CD14-positive monocyte (primary cell): ENCODE measurements at regions not wholly inside any gene's neighbourhood (a gene's known extent, or its start where the extent isn't known, plus 50 kb on each side); places are given as distances from the start of the nearest gene placed in this dataset.
A peak's percentile ranks its signal among the peaks of the same experiment; 100 is the strongest.

ENCODE experiments used
- DNase-seq, 3 donors: peaks; one replicate each; pipeline ENCODE4 v3.0.0-alpha.2; 2011 to 2022
- H2AFZ ChIP-seq: 2 replicates; pipeline ENCODE4 v1.6.0; 2012; ENCODE audit warnings: mild to moderate bottlenecking, low read depth, low read length, inconsistent platforms; ENCODE audit not compliant: insufficient read depth, poor library complexity, severe bottlenecking
- H3K27ac ChIP-seq, 2 donors: 1 replicate in 1 of 2; 2 replicates in 1 of 2; pipeline ENCODE4 v1.5.1; 2012 to 2013; ENCODE audit warnings: low read length in 2 of 2, control low read depth in 1 of 2, inconsistent platforms in 1 of 2, low read depth in 1 of 2, mild to moderate bottlenecking in 1 of 2
- H3K27me3 ChIP-seq, 2 donors: one replicate each; pipeline versions ENCODE4 v1.6.0 to v1.6.1; 2011 to 2013; ENCODE audit warnings: low read length in 2 of 2; ENCODE audit not compliant: control insufficient read depth in 2 of 2, insufficient read depth in 2 of 2
- H3K36me3 ChIP-seq, 2 donors: replicated peaks in 1 of 2; 1 replicate in 1 of 2; 2 replicates in 1 of 2; pipeline versions ENCODE4 v1.5.1 to v1.6.1; 2012 to 2013; ENCODE audit warnings: low read length in 2 of 2, control low read depth in 1 of 2, inconsistent platforms in 1 of 2, mild to moderate bottlenecking in 1 of 2; ENCODE audit not compliant: insufficient read depth in 2 of 2, control insufficient read depth in 1 of 2
- H3K4me1 ChIP-seq, 2 donors: 1 replicate in 1 of 2; 2 replicates in 1 of 2; pipeline versions ENCODE4 v1.5.1 to v1.6.1; 2012 to 2013; ENCODE audit warnings: low read length in 2 of 2, control low read depth in 1 of 2, inconsistent platforms in 1 of 2, mild to moderate bottlenecking in 1 of 2, moderate library complexity in 1 of 2; ENCODE audit not compliant: insufficient read depth in 2 of 2, control insufficient read depth in 1 of 2
- H3K4me2 ChIP-seq: replicated peaks from 2 replicates; pipeline ENCODE3; 2012; ENCODE audit warnings: low read length, moderate library complexity, mild to moderate bottlenecking; ENCODE audit not compliant: poor library complexity, severe bottlenecking; ENCODE audit errors: extremely low read depth
- H3K4me3 ChIP-seq, 3 experiments: fragments of 200-600 bp in 1 of 3; sonication (generic) in 1 of 3; replicated peaks in 1 of 3; 1 replicate in 2 of 3; 2 replicates in 1 of 3; pipeline ENCODE4 v1.5.1; 2011 to 2013; ENCODE audit warnings: low read length in 3 of 3, mild to moderate bottlenecking in 3 of 3, control low read depth in 2 of 3, low read depth in 2 of 3, inconsistent platforms in 1 of 3, moderate library complexity in 1 of 3
- H3K79me2 ChIP-seq: 2 replicates; pipeline ENCODE4 v1.6.0; 2012; ENCODE audit warnings: mild to moderate bottlenecking, control low read depth, inconsistent platforms, low read length, moderate library complexity; ENCODE audit not compliant: insufficient read depth
- H3K9ac ChIP-seq: 2 replicates; pipeline ENCODE4 v1.6.0; 2017; ENCODE audit warnings: low read length, mild to moderate bottlenecking; ENCODE audit not compliant: insufficient read depth, poor library complexity, severe bottlenecking
- H3K9me3 ChIP-seq, 2 donors: replicated peaks in 1 of 2; 1 replicate in 1 of 2; 2 replicates in 1 of 2; pipeline versions ENCODE4 v1.5.1 to v1.6.1; 2012 to 2013; ENCODE audit warnings: low read length in 2 of 2, control low read depth in 1 of 2; ENCODE audit not compliant: control insufficient read depth in 1 of 2, insufficient read depth in 1 of 2
- H4K20me1 ChIP-seq: 2 replicates; pipeline ENCODE4 v1.6.0; 2012; ENCODE audit warnings: mild to moderate bottlenecking, low read length, control low read depth, moderate library complexity; ENCODE audit not compliant: insufficient read depth
- H3K27ac Mint-ChIP-seq, 7 donors: one replicate each; pipeline ENCODE4 v1.8.0; 2020; ENCODE audit warnings: mild to moderate bottlenecking in 7 of 7, mixed read lengths in 7 of 7, moderate library complexity in 6 of 7, inconsistent platforms in 2 of 7
- H3K27me3 Mint-ChIP-seq, 3 donors: one replicate each; pipeline ENCODE4 v1.8.0; 2021 to 2022; ENCODE audit warnings: low read depth in 3 of 3, mild to moderate bottlenecking in 3 of 3, mixed read lengths in 3 of 3, moderate library complexity in 3 of 3, inconsistent platforms in 1 of 3
- H3K36me3 Mint-ChIP-seq, 2 donors: one replicate each; pipeline ENCODE4 v1.8.0; 2020; ENCODE audit warnings: mixed read lengths in 2 of 2, inconsistent platforms in 1 of 2, mild to moderate bottlenecking in 1 of 2
- H3K4me1 Mint-ChIP-seq: one replicate; pipeline ENCODE4 v1.8.0; 2020; ENCODE audit warnings: mild to moderate bottlenecking, mixed read lengths
- H3K4me3 Mint-ChIP-seq, 2 donors: one replicate each; pipeline ENCODE4 v1.8.0; 2020; ENCODE audit warnings: mild to moderate bottlenecking in 2 of 2, mixed read lengths in 2 of 2, moderate library complexity in 1 of 2
- H3K9me3 Mint-ChIP-seq, 7 donors: one replicate each; pipeline ENCODE4 v1.8.0; 2020 to 2022; ENCODE audit warnings: mixed read lengths in 7 of 7, mild to moderate bottlenecking in 6 of 7, moderate library complexity in 6 of 7, inconsistent platforms in 2 of 7
- WGBS: methylation state at CpG from one replicate; pipeline ENCODE4 v1.1.5; 2013; ENCODE audit warnings: missing lambda C conversion rate; ENCODE audit not compliant: insufficient coverage; 5-methylcytosine and 5-hydroxymethylcytosine counted together
- intact Hi-C, 2 donors: fragments of 100-400 bp; cut with micrococcal nuclease; formaldehyde crosslinking; loops; one replicate each; pipeline versions ENCODE4 v1.15.0 to v1.15.1; 2023
- TF ChIP-seq, protein P1 (sequence below): fragments of 200-600 bp; IDR thresholded peaks from one replicate; pipeline ENCODE4 v1.8.0; 2022; ENCODE audit warnings: antibody characterized with exemption, mild to moderate bottlenecking

DNA sequence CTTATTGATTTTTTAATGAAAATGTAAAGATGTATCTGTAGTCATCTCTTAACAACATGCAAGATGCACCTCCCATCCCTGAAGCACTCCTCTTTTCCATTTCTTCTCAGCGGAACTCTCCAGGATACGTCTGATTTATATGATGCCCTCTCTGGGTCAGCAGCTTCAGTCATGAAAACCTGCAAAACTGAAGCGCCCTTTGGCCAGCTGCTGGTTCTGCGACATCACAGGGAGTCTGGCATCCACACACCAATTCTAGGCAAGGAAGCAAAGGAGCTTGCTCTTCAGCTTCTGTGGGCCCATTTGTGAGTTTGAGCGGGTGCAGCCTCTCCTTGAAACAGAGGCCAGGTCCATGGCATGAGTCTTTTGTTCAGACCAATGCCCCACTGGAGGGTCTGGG lies 1253.3 kb downstream of the TBC1D22A start:
- H4K20me1 ChIP-seq, result no peaks in the 10 kb centered on the region
- H3K27ac ChIP-seq, result no peak overlapping the region
- no peaks in the 10 kb centered on the region for H3K36me3 ChIP-seq
- no peaks in the 10 kb centered on the region for H3K79me2 ChIP-seq
- no peaks in the 10 kb centered on the region for H3K27me3 ChIP-seq
- H3K27ac Mint-ChIP-seq, result no peak overlapping the region
- H3K9ac ChIP-seq, result no peak overlapping the region
- no peak overlapping the region for H3K4me2 ChIP-seq
- H3K36me3 Mint-ChIP-seq, result no peaks in the 10 kb centered on the region
- TF ChIP-seq, protein P1, sequence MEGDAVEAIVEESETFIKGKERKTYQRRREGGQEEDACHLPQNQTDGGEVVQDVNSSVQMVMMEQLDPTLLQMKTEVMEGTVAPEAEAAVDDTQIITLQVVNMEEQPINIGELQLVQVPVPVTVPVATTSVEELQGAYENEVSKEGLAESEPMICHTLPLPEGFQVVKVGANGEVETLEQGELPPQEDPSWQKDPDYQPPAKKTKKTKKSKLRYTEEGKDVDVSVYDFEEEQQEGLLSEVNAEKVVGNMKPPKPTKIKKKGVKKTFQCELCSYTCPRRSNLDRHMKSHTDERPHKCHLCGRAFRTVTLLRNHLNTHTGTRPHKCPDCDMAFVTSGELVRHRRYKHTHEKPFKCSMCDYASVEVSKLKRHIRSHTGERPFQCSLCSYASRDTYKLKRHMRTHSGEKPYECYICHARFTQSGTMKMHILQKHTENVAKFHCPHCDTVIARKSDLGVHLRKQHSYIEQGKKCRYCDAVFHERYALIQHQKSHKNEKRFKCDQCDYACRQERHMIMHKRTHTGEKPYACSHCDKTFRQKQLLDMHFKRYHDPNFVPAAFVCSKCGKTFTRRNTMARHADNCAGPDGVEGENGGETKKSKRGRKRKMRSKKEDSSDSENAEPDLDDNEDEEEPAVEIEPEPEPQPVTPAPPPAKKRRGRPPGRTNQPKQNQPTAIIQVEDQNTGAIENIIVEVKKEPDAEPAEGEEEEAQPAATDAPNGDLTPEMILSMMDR, result no peak
- peaks cover 19 to 34% of the 10 kb centered on the region in 2 donors for H3K9me3 ChIP-seq
- DNase-seq, result no peak
- no peak overlapping the region for H3K4me3 ChIP-seq
- H3K27me3 Mint-ChIP-seq, result peaks cover 2 to 8% (median 3%) of the 10 kb centered on the region in 3 donors
- H3K9me3 Mint-ChIP-seq, result peaks cover 16 to 37% (median 24%) of the 10 kb centered on the region in 7 donors
- intact Hi-C loops, result no loop called here
- no peak overlapping the region for H2AFZ ChIP-seq
- H3K4me1 Mint-ChIP-seq, result no peaks in the 10 kb centered on the region
- 86% methylated on average over 5 of the region's 5 CpGs for WGBS
- H3K4me1 ChIP-seq, result no peaks in the 10 kb centered on the region
- H3K4me3 Mint-ChIP-seq, result no peak overlapping the region

DNA sequence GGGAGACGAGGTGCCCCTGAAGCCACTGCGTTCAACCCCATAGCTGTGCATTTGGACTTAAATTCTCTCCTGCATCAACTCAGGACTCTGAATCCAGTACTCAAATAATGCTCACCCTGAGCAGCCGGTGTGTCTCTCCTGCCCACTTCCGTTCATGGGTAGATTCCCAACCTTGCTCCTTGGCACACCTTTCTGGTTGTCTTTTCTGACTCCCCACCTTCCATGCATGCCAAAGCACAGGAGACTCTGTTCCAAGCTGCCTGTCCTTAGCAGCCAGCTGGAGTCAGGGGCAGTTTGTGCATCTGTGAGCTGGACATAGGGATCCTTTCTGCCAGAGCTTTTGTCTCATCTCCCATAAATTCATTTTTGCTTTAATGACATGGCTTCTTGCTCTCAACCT lies 1242.5 kb downstream of the TBC1D22A start:
- no peaks in the 10 kb centered on the region for H3K9me3 ChIP-seq
- H3K9me3 Mint-ChIP-seq, result peaks cover 0 to 9% (median 2%) of the 10 kb centered on the region in 7 donors
- H3K36me3 ChIP-seq, result no peaks in the 10 kb centered on the region
- no peaks in the 10 kb centered on the region for H3K79me2 ChIP-seq
- H3K4me1 Mint-ChIP-seq, result no peaks in the 10 kb centered on the region
- peaks cover 0 to 5% (median 0%) of the 10 kb centered on the region in 3 donors for H3K27me3 Mint-ChIP-seq
- WGBS, result 100% methylated on average over 3 of the region's 4 CpGs
- no peak overlapping the region for H2AFZ ChIP-seq
- no peaks in the 10 kb centered on the region for H4K20me1 ChIP-seq
- no peaks in the 10 kb centered on the region for H3K4me1 ChIP-seq
- H3K9ac ChIP-seq, result no peak overlapping the region
- no peak for DNase-seq
- intact Hi-C loops, result no loop called here
- TF ChIP-seq, protein P1, result no peak
- peak overlapping the region in 1 of 2 donors; percentile 10 for H3K4me3 Mint-ChIP-seq
- H3K4me2 ChIP-seq, result no peak overlapping the region
- H3K4me3 ChIP-seq, result no peak overlapping the region
- H3K27me3 ChIP-seq, result no peaks in the 10 kb centered on the region
- H3K27ac Mint-ChIP-seq, result no peak overlapping the region
- H3K27ac ChIP-seq, result no peak overlapping the region
- H3K36me3 Mint-ChIP-seq, result no peaks in the 10 kb centered on the region
